Panc1 (cell line): ENCODE measurements at regions not wholly inside any gene's neighbourhood (a gene's known extent, or its start where the extent isn't known, plus 50 kb on each side); places are given as distances from the start of the nearest gene placed in this dataset.

Source experiments
- ATAC-seq: fragments of 200-7000 bp; cut with Tn5 transposase; 2 replicates; pipeline ENCODE4 v1.9.1; 2020; ENCODE audit warnings: mild to moderate bottlenecking, moderate library complexity
- BruUV-seq: library from RNA; stranded (reverse); fragments of 400-500 nt; replicated peaks from 2 replicates; lab custom pipeline; 2021; lab: Mats Ljungman, UMichigan
- CTCF ChIA-PET: fragments of 300-600 bp; sonication (Branson Sonifier 250); formaldehyde crosslinking; loops from one replicate; lab custom pipeline; 2022; ENCODE audit warnings: antibody characterized with exemption; lab: Charles Lee
- POLR2A ChIA-PET: fragments of 300-600 bp; sonication (Branson Sonifier 250); formaldehyde crosslinking; loops from one replicate; lab custom pipeline; 2022; ENCODE audit warnings: antibody characterized with exemption; lab: Charles Lee
- DNase-seq: peaks from one replicate; pipeline ENCODE4 v3.0.0-alpha.2; 2010; ENCODE audit warnings: low read depth, low spot score
- H3K27ac ChIP-seq: 2 replicates; pipeline ENCODE4 v1.5.1; 2011; ENCODE audit warnings: mild to moderate bottlenecking, low read length, inconsistent platforms
- H3K27me3 ChIP-seq: fragments of 200-500 bp; sonication (Bioruptor generic); 2 replicates; pipeline ENCODE4 v1.6.0; 2014; ENCODE audit warnings: low read length, inconsistent platforms; ENCODE audit not compliant: control insufficient read depth, insufficient read depth
- H3K36me3 ChIP-seq: fragments of 200-500 bp; sonication (Bioruptor generic); 2 replicates; pipeline ENCODE4 v1.5.1; 2014; ENCODE audit warnings: inconsistent platforms, mild to moderate bottlenecking, low read length, moderate library complexity; ENCODE audit not compliant: control insufficient read depth, insufficient read depth
- H3K4me1 ChIP-seq: 2 replicates; pipeline ENCODE4 v1.5.1; 2011; ENCODE audit warnings: inconsistent platforms, mild to moderate bottlenecking, low read length, moderate library complexity; ENCODE audit not compliant: control insufficient read depth, insufficient read depth
- H3K4me3 ChIP-seq, 2 experiments: 2 replicates each; pipeline ENCODE4 v1.5.1; 2011 to 2012; ENCODE audit warnings: low read depth in 2 of 2, low read length in 2 of 2, mild to moderate bottlenecking in 2 of 2, inconsistent platforms in 1 of 2, moderate library complexity in 1 of 2
- H3K9me3 ChIP-seq: fragments of 200-500 bp; sonication (Bioruptor generic); 2 replicates; pipeline ENCODE4 v1.5.1; 2014; ENCODE audit warnings: low read depth, mild to moderate bottlenecking, inconsistent platforms, low read length, moderate library complexity; ENCODE audit not compliant: control insufficient read depth, insufficient read depth
- CTCF ChIP-seq: fragments of 450-650 bp; IDR thresholded peaks from 2 replicates; pipeline ENCODE4 v1.5.1; 2017; ENCODE audit warnings: mild to moderate bottlenecking
- POLR2AphosphoS5 ChIP-seq: IDR thresholded peaks from 2 replicates; pipeline ENCODE4 v1.6.1; 2012; ENCODE audit warnings: mild to moderate bottlenecking, low read depth, low read length, moderate library complexity
- REST ChIP-seq, 2 experiments: IDR thresholded peaks; 2 replicates each; pipeline ENCODE4 v1.6.1; 2011 to 2012; ENCODE audit warnings: low read depth in 2 of 2, control low read depth in 1 of 2, low read length in 1 of 2, mild to moderate bottlenecking in 1 of 2, moderate library complexity in 1 of 2; ENCODE audit not compliant: insufficient read depth in 1 of 2
- SIN3A ChIP-seq: IDR thresholded peaks from 2 replicates; pipeline ENCODE4 v1.6.1; 2012; ENCODE audit warnings: low read depth, mild to moderate bottlenecking, low read length, moderate library complexity, borderline replicate concordance; ENCODE audit not compliant: insufficient read depth
- TCF7L2 ChIP-seq: IDR thresholded peaks from 2 replicates; pipeline ENCODE4 v1.6.1; 2011; ENCODE audit warnings: mild to moderate bottlenecking, low read depth, low read length, inconsistent platforms
- in situ Hi-C: cut with HindIII; loops from 2 replicates; pipeline ENCODE4 v1.10.0; 2016; ENCODE audit warnings: low sequenced_read_pairs, low pct_unique_long_range_greater_than_20kb
- intact Hi-C: fragments of 100-400 bp; cut with micrococcal nuclease; formaldehyde crosslinking; loops from one replicate; pipeline ENCODE4 v1.10.0; 2022; ENCODE audit not compliant: unreplicated experiment

- ChIA-PET POLR2A (no interaction called here), CTCF (no interaction called here)
- ATAC-seq = no peak
- no peak for DNase-seq
- TF ChIP-seq POLR2AphosphoS5 (no peak), TCF7L2 (no peak), CTCF (no peak), SIN3A (no peak), REST (IDR thresholded peaks at IDR 0.05; ENCODE audit: insufficient read depth in 1 of 2, low read depth in 2 of 2, low read length in 1 of 2) (no peak)
- H3K4me1 ChIP-seq = peaks cover 12% of the 10 kb centered on the region
- H3K27me3 ChIP-seq = no peaks in the 10 kb centered on the region
- H3K9me3 ChIP-seq = no peaks in the 10 kb centered on the region
- no TSS peak for BruUV-seq
- no peaks in the 10 kb centered on the region for H3K36me3 ChIP-seq
- intact Hi-C loops (no loop called here), in situ Hi-C loops (no loop called here)
- H3K27ac ChIP-seq = no peak overlapping the region
- H3K4me3 ChIP-seq = no peak overlapping the region
Observed at GRCh38 chr5:134063188-134063820, 51.2 kb upstream of the TCF7 start.

GRCh38 chr5:134059758-134060495 lies 54.6 kb upstream of the TCF7 start:
- Histone ChIP-seq H3K27ac (no peak overlapping the region; the same call in 1 of the 2 replicates), H3K36me3 (no peaks in the 10 kb centered on the region), H3K4me3 (no peak overlapping the region), H3K27me3 (no peaks in the 10 kb centered on the region), H3K4me1 (peaks cover 13% of the 10 kb centered on the region), H3K9me3 (no peaks in the 10 kb centered on the region)
- TF ChIP-seq REST (IDR thresholded peaks at IDR 0.05; ENCODE audit: insufficient read depth in 1 of 2, low read depth in 2 of 2, low read length in 1 of 2) (no peak), POLR2AphosphoS5 (no peak)
- intact Hi-C loops = no loop called here
- POLR2A ChIA-PET = no interaction called here
- in situ Hi-C loops = no loop called here
- no peak for DNase-seq
- no peak for ATAC-seq
- CTCF ChIA-PET = interaction anchor here (1.3 kb wide), 1 partner anchor 20 kb away, joined by 8 read pairs; no protein-coding TSS in a partner anchor
- no TSS peak for BruUV-seq
